ENCODE measurements at regions not wholly inside any gene's neighbourhood (a gene's known extent, or its start where the extent isn't known, plus 50 kb on each side); places are given as distances from the start of the nearest gene placed in this dataset.

DNA sequence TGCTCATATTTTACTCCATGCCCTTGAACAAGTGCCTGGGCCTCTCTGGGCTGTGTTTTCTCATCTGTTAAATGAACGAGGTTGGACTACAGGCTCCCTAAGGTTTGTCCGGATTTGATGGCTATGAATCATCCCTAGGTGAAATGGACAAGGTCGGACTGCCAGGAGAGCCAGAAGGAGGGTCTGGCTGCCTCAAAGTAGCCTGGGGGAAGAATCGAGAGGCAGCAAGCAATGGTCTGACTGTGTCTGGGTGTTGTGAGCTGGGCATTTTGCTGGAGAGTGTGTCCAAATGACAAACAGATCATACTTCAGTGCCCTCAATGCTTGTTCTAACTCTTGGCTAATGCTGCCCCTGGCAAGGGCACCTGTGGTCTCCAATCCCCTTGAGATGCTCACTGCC, 730.9 kb downstream of the PTPRU start:
- no peak for TF ChIP-seq POLR2AphosphoS5 (IDR thresholded peaks at IDR 0.05; ENCODE audit: low read depth, low read length)
- TF ChIP-seq, protein P1, sequence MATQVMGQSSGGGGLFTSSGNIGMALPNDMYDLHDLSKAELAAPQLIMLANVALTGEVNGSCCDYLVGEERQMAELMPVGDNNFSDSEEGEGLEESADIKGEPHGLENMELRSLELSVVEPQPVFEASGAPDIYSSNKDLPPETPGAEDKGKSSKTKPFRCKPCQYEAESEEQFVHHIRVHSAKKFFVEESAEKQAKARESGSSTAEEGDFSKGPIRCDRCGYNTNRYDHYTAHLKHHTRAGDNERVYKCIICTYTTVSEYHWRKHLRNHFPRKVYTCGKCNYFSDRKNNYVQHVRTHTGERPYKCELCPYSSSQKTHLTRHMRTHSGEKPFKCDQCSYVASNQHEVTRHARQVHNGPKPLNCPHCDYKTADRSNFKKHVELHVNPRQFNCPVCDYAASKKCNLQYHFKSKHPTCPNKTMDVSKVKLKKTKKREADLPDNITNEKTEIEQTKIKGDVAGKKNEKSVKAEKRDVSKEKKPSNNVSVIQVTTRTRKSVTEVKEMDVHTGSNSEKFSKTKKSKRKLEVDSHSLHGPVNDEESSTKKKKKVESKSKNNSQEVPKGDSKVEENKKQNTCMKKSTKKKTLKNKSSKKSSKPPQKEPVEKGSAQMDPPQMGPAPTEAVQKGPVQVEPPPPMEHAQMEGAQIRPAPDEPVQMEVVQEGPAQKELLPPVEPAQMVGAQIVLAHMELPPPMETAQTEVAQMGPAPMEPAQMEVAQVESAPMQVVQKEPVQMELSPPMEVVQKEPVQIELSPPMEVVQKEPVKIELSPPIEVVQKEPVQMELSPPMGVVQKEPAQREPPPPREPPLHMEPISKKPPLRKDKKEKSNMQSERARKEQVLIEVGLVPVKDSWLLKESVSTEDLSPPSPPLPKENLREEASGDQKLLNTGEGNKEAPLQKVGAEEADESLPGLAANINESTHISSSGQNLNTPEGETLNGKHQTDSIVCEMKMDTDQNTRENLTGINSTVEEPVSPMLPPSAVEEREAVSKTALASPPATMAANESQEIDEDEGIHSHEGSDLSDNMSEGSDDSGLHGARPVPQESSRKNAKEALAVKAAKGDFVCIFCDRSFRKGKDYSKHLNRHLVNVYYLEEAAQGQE (IDR thresholded peaks at IDR 0.05; ENCODE audit: insufficient read depth in 1 of 2, low read depth in 2 of 2, low read length in 2 of 2): no peak

Data from PFSK-1 (cell line).